Right lobe of liver (tissue), 6 donors: ENCODE measurements at regions not wholly inside any gene's neighbourhood (a gene's known extent, or its start where the extent isn't known, plus 50 kb on each side); places are given as distances from the start of the nearest gene placed in this dataset.

ENCODE experiments used
- ATAC-seq, 4 donors: fragments of 200-7000 bp; cut with Tn5 transposase; one replicate each; pipeline ENCODE4 v1.9.1; 2020; ENCODE audit warnings: mild to moderate bottlenecking in 4 of 4, moderate library complexity in 4 of 4
- DNase-seq, 3 donors: peaks; one replicate each; pipeline ENCODE4 v3.0.0-alpha.2; 2020
- H3K27ac ChIP-seq, 3 donors: fragments of 200-600 bp; one replicate each; pipeline ENCODE4 v1.8.0; 2022
- H3K27me3 ChIP-seq, 2 donors: fragments of 200-600 bp; one replicate each; pipeline ENCODE4 v1.8.0; 2022
- H3K36me3 ChIP-seq, 4 donors: fragments of 200-600 bp; sonication (generic) in 1 of 4; one replicate each; pipeline versions ENCODE4 v1.5.1 to v1.8.0; 2017 to 2022; ENCODE audit warnings: control low read depth in 1 of 4
- H3K4me1 ChIP-seq, 4 donors: fragments of 200-600 bp; sonication (generic) in 1 of 4; one replicate each; pipeline versions ENCODE4 v1.5.1 to v1.8.0; 2017 to 2022; ENCODE audit warnings: control low read depth in 1 of 4
- H3K4me3 ChIP-seq, 3 donors: fragments of 200-600 bp; one replicate each; pipeline ENCODE4 v1.8.0; 2022
- H3K9me3 ChIP-seq, 4 donors: fragments of 200-600 bp; sonication (generic) in 1 of 4; one replicate each; pipeline versions ENCODE4 v1.5.1 to v1.8.0; 2017 to 2022; ENCODE audit warnings: control low read depth in 1 of 4
- POLR2A ChIP-seq: fragments of 450-650 bp; IDR thresholded peaks from one replicate; pipeline ENCODE4 v1.6.1; 2017; ENCODE audit warnings: antibody characterized with exemption, mild to moderate bottlenecking
- WGBS: methylation state at CpG from one replicate; pipeline ENCODE4 v1.1.6; 2018; ENCODE audit warnings: low coverage, low lambda C conversion rate; ENCODE audit not compliant: insufficient coverage; ENCODE audit errors: missing lambda C conversion rate; 5-methylcytosine and 5-hydroxymethylcytosine counted together
- intact Hi-C, 2 donors: fragments of 100-400 bp; cut with DNase I; formaldehyde crosslinking; loops; one replicate each; pipeline versions ENCODE4 v1.11.2 to v1.14.1; 2022
- TF ChIP-seq, protein P1 (sequence below), 4 donors: fragments of 200-600 bp in 3 of 4; fragments of 450-650 bp in 1 of 4; IDR thresholded peaks; one replicate each; pipeline versions ENCODE4 v1.5.1 to v1.8.0; 2016 to 2022; ENCODE audit warnings: antibody characterized with exemption in 4 of 4, mild to moderate bottlenecking in 2 of 4
- donor health status: DM: no; HTN: yes; CAD: no.
- donor health status: DM: no; HTN: no; CAD: no.
- donor health status: DM: no; HTN: no; CAD: no.
- donor health status: DM: no; HTN: yes; CAD: no.
- donor health status: DM: no; HTN: yes; CAD: no.

DNA sequence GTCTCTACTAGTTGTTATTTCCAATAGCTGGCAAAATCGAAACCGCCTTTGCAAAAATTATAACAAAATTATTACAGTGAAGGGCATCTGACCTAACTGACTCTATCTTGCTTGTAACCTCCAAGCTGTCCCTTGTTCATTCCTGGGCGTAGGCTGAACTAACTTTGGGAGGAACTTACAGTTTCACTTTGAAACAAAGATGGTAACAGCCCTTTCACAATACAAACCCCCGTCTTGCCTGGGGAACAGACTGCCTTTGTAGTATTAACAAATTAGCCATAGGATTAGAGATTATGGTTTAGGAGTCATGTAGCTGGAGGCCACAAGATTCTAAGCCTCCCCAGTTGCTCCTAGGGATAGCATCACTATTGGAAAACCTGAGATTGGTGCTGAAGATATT, 131.6 kb upstream of the HSD17B12 start:
- ATAC-seq, result no peak
- DNase-seq, result no peak
- peaks cover 0 to 4% (median 0%) of the 10 kb centered on the region in 4 donors for H3K4me1 ChIP-seq
- no peak for TF ChIP-seq POLR2A
- TF ChIP-seq, protein P1, sequence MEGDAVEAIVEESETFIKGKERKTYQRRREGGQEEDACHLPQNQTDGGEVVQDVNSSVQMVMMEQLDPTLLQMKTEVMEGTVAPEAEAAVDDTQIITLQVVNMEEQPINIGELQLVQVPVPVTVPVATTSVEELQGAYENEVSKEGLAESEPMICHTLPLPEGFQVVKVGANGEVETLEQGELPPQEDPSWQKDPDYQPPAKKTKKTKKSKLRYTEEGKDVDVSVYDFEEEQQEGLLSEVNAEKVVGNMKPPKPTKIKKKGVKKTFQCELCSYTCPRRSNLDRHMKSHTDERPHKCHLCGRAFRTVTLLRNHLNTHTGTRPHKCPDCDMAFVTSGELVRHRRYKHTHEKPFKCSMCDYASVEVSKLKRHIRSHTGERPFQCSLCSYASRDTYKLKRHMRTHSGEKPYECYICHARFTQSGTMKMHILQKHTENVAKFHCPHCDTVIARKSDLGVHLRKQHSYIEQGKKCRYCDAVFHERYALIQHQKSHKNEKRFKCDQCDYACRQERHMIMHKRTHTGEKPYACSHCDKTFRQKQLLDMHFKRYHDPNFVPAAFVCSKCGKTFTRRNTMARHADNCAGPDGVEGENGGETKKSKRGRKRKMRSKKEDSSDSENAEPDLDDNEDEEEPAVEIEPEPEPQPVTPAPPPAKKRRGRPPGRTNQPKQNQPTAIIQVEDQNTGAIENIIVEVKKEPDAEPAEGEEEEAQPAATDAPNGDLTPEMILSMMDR (IDR thresholded peaks at IDR 0.05), result no peak
- intact Hi-C loops, result no loop called here
- H3K36me3 ChIP-seq, result no peaks in the 10 kb centered on the region
- no peak overlapping the region for H3K4me3 ChIP-seq
- 71% methylated on average over 4 of the region's 4 CpGs for WGBS
- H3K27me3 ChIP-seq, result no peaks in the 10 kb centered on the region
- no peaks in the 10 kb centered on the region for H3K9me3 ChIP-seq
- H3K27ac ChIP-seq, result no peak overlapping the region

DNA sequence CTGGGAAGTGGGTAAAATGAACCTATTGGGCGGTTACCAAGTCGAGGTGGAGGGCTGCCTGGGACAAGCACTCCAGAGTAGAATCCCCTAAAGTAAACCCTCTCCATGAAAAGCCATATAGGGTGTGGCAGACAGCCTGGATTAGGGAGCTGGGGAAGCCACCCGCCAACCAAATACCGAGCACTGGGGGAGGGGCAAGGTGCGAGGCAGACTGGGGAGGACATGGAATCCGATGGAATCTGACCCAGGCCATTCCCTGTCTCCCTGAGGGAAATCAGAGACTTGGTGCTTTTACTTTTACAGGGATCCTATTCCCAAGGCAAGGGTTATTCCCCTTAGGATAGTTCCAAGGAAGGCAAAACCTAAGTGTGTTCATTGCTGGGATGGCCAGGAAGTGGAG, 130.9 kb upstream of the HSD17B12 start:
- no peaks in the 10 kb centered on the region for H3K36me3 ChIP-seq
- H3K4me3 ChIP-seq, result no peak overlapping the region
- ATAC-seq, result no peak
- no peak overlapping the region for H3K27ac ChIP-seq
- no peaks in the 10 kb centered on the region for H3K9me3 ChIP-seq
- intact Hi-C loops, result no loop called here
- TF ChIP-seq, protein P1 (IDR thresholded peaks at IDR 0.05), result no peak
- TF ChIP-seq POLR2A, result no peak
- peaks cover 0 to 4% (median 0%) of the 10 kb centered on the region in 4 donors for H3K4me1 ChIP-seq
- 74% methylated on average over 6 of the region's 6 CpGs for WGBS
- DNase-seq, result no peak
- no peaks in the 10 kb centered on the region for H3K27me3 ChIP-seq

DNA sequence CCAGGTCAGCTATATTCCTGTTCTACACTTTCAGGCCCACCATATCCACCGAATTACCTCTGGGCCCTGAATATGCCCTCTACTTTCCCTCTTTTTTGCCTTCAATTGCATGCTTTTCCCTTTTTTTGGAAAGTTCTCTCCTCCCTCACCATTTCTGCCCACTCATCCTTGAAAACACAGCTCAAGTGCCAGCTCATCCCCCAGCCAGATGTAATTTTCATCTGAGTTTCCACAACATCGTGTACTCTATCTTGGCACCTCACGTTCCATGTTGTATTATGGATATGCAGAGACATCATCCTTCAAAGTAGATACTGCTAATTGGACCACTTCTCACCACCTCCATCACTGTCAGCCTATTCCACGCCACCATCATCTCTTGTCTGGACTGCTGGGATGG, 129.8 kb upstream of the HSD17B12 start:
- ATAC-seq (no peak), DNase-seq (no peak)
- no peaks in the 10 kb centered on the region for H3K9me3 ChIP-seq
- 68% methylated on average over 4 of the region's 4 CpGs for WGBS
- peaks cover 0 to 5% (median 0%) of the 10 kb centered on the region in 4 donors for H3K4me1 ChIP-seq
- no peaks in the 10 kb centered on the region for H3K27me3 ChIP-seq
- H3K4me3 ChIP-seq, result no peak overlapping the region
- no peak overlapping the region for H3K27ac ChIP-seq
- H3K36me3 ChIP-seq, result no peaks in the 10 kb centered on the region
- intact Hi-C loops, result no loop called here
- TF ChIP-seq POLR2A, result no peak
- TF ChIP-seq, protein P1 (IDR thresholded peaks at IDR 0.05), result no peak

DNA sequence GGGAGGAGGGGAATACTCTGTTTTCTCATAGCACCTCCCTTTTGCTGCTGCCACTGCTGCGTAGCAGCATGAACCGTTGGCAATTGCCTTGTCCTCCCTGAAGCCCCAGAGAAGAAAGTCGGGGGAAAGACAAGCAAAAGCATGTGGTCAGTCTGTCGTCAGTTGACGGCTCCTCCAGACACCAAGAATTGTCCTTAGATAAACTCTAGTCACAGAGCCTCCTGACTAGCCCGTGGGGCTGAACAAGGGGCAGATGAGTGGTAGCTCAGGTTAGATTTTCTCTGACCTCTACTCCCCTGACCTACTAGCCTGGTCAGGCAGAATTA, 126.4 kb upstream of the HSD17B12 start:
- TF ChIP-seq, protein P1 (IDR thresholded peaks at IDR 0.05), result no peak
- no peak for TF ChIP-seq POLR2A
- peaks cover 0 to 6% (median 0%) of the 10 kb centered on the region in 4 donors for H3K4me1 ChIP-seq
- intact Hi-C loops, result no loop called here
- WGBS, result 8% methylated on average over 5 of the region's 6 CpGs
- H3K4me3 ChIP-seq, result no peak overlapping the region
- ATAC-seq (no peak), DNase-seq (no peak)
- H3K36me3 ChIP-seq, result no peaks in the 10 kb centered on the region
- H3K9me3 ChIP-seq, result no peaks in the 10 kb centered on the region
- no peaks in the 10 kb centered on the region for H3K27me3 ChIP-seq
- H3K27ac ChIP-seq, result no peak overlapping the region

DNA sequence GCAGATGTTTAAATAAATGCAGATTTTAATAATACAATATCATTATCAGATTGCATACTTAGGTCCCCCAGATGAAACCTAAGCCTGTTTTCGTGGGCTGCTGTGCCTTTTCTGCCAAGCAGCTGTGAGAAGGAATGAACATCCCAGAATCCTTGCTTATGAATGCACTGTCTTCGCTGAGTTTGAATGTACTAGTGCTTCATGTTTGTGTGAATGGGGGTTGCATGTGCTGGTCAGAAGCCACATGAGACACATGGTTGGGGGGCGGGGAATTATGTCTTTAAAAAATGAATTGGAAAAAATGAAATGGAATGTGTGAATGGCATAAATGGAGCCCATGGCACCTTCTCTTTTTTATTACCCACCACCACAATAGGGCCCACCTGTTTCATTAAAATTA, 125.4 kb upstream of the HSD17B12 start:
- Histone ChIP-seq H3K4me1 (peaks cover 0 to 6% (median 0%) of the 10 kb centered on the region in 4 donors), H3K4me3 (no peak overlapping the region), H3K36me3 (no peaks in the 10 kb centered on the region), H3K27ac (no peak overlapping the region), H3K9me3 (no peaks in the 10 kb centered on the region), H3K27me3 (no peaks in the 10 kb centered on the region)
- 53% methylated on average over 2 of the region's 3 CpGs for WGBS
- intact Hi-C loops, result no loop called here
- ATAC-seq (no peak), DNase-seq (no peak)
- TF ChIP-seq, protein P1 (IDR thresholded peaks at IDR 0.05), result no peak
- no peak for TF ChIP-seq POLR2A
